ENCODE measurements at regions not wholly inside any gene's neighbourhood (a gene's known extent, or its start where the extent isn't known, plus 50 kb on each side); places are given as distances from the start of the nearest gene placed in this dataset.

- TF ChIP-seq FOXP2 (optimal IDR thresholded peaks at IDR 0.05; ENCODE audit: borderline replicate concordance, extremely low read depth, extremely low read length, insufficient read depth) = no peak
- no peak for TF ChIP-seq SIN3A (IDR thresholded peaks at IDR 0.05; ENCODE audit: borderline replicate concordance, insufficient read depth, low read length)
- TF ChIP-seq, protein P1, sequence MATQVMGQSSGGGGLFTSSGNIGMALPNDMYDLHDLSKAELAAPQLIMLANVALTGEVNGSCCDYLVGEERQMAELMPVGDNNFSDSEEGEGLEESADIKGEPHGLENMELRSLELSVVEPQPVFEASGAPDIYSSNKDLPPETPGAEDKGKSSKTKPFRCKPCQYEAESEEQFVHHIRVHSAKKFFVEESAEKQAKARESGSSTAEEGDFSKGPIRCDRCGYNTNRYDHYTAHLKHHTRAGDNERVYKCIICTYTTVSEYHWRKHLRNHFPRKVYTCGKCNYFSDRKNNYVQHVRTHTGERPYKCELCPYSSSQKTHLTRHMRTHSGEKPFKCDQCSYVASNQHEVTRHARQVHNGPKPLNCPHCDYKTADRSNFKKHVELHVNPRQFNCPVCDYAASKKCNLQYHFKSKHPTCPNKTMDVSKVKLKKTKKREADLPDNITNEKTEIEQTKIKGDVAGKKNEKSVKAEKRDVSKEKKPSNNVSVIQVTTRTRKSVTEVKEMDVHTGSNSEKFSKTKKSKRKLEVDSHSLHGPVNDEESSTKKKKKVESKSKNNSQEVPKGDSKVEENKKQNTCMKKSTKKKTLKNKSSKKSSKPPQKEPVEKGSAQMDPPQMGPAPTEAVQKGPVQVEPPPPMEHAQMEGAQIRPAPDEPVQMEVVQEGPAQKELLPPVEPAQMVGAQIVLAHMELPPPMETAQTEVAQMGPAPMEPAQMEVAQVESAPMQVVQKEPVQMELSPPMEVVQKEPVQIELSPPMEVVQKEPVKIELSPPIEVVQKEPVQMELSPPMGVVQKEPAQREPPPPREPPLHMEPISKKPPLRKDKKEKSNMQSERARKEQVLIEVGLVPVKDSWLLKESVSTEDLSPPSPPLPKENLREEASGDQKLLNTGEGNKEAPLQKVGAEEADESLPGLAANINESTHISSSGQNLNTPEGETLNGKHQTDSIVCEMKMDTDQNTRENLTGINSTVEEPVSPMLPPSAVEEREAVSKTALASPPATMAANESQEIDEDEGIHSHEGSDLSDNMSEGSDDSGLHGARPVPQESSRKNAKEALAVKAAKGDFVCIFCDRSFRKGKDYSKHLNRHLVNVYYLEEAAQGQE (IDR thresholded peaks at IDR 0.05; ENCODE audit: insufficient read depth in 1 of 2, low read depth in 2 of 2, low read length in 2 of 2) = no peak
- TF ChIP-seq TAF1 (IDR thresholded peaks at IDR 0.05; ENCODE audit: borderline replicate concordance, insufficient read depth, low read length) = no peak
- TF ChIP-seq POLR2AphosphoS5 (IDR thresholded peaks at IDR 0.05; ENCODE audit: low read depth, low read length) = no peak
Observed at GRCh38 chr18:71068338-71068737, 779.5 kb downstream of the SOCS6 start.

DNA sequence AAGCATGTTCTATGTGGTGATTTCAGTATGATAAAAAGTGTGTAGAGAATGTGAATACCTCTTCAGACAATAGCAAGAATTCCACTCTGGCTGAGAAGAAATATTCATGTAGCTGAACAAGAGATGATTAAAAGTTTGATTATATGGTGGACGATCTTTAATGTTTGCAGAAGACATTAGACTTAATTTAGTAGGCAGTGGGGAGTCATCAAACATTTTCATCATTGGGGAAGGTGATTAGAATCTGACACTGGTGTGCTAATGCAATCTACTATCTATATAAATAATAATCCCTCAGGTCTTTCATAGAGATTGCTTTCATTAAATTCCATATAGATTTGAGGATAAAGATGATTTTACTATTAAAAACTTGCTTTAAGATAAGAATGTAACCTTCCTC is 761.0 kb downstream of the SOCS6 start:
- no peak for TF ChIP-seq FOXP2 (optimal IDR thresholded peaks at IDR 0.05; ENCODE audit: borderline replicate concordance, extremely low read depth, extremely low read length, insufficient read depth)
- TF ChIP-seq, protein P1 (IDR thresholded peaks at IDR 0.05; ENCODE audit: insufficient read depth in 1 of 2, low read depth in 2 of 2, low read length in 2 of 2) = no peak
- no peak for TF ChIP-seq POLR2AphosphoS5 (IDR thresholded peaks at IDR 0.05; ENCODE audit: low read depth, low read length)
- TF ChIP-seq TAF1 (IDR thresholded peaks at IDR 0.05; ENCODE audit: borderline replicate concordance, insufficient read depth, low read length) = no peak
- TF ChIP-seq SIN3A (IDR thresholded peaks at IDR 0.05; ENCODE audit: borderline replicate concordance, insufficient read depth, low read length) = no peak

DNA sequence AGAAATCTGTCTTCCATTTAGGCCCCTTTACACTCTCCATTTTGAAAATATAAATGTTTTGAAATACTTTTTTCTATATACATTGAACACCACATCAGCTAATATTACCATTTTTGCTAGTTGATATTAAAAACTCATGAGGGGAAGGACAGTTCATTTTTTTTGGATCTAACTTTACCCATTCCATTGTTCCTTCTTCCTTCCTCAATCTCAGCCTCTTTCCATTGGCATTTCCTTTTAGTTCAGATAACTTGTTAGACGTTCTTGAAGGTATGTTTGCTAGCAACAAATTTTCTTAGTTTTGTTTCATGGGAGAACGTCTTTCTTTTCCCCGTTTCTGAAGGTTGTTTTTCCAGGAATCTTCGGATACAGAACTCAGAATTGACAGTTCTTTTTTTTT is 759.0 kb downstream of the SOCS6 start:
- TF ChIP-seq, protein P1 (IDR thresholded peaks at IDR 0.05; ENCODE audit: insufficient read depth in 1 of 2, low read depth in 2 of 2, low read length in 2 of 2) = no peak
- TF ChIP-seq FOXP2 (optimal IDR thresholded peaks at IDR 0.05; ENCODE audit: borderline replicate concordance, extremely low read depth, extremely low read length, insufficient read depth) (no peak), SIN3A (IDR thresholded peaks at IDR 0.05; ENCODE audit: borderline replicate concordance, insufficient read depth, low read length) (no peak), POLR2AphosphoS5 (IDR thresholded peaks at IDR 0.05; ENCODE audit: low read depth, low read length) (no peak), TAF1 (IDR thresholded peaks at IDR 0.05; ENCODE audit: borderline replicate concordance, insufficient read depth, low read length) (no peak)

DNA sequence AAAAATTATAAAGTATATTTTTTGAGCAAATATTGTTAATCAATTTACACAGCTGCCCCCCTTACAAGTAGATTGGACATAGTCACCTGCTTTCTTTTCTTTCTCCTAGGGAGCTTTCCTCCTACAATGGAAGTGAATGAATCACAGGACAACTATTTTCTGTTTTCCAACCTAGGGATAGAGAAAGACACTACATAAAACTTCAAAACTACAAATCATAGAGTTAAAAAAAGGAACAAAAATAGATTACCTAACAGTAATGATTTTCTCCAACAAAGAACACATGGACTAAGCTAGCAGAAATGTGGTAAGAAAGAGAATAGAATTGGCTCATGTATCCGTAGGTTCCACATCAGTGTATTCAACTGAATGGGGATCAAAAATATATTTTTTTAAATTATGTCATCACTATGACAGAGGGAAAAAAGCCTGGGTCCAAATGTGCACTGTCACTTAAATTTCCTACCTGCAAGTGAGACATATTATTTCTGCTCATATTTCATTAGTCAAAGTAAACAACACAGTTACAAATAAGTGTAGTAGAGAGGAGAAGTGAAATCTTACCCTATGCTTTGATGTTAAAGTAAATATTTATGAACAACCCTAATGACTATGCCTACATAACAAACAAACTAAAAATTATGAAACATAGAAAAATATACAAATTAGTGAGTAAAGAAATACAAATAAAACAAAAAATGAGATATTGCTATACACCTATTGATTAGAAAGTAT is 756.7 kb downstream of the SOCS6 start:
- TF ChIP-seq TAF1 (IDR thresholded peaks at IDR 0.05; ENCODE audit: borderline replicate concordance, insufficient read depth, low read length) = no peak
- TF ChIP-seq, protein P1 (IDR thresholded peaks at IDR 0.05; ENCODE audit: insufficient read depth in 1 of 2, low read depth in 2 of 2, low read length in 2 of 2) = no peak
- no peak for TF ChIP-seq FOXP2 (optimal IDR thresholded peaks at IDR 0.05; ENCODE audit: borderline replicate concordance, extremely low read depth, extremely low read length, insufficient read depth)
- TF ChIP-seq POLR2AphosphoS5 (IDR thresholded peaks at IDR 0.05; ENCODE audit: low read depth, low read length) = no peak
- TF ChIP-seq SIN3A (IDR thresholded peaks at IDR 0.05; ENCODE audit: borderline replicate concordance, insufficient read depth, low read length) = no peak

Data from PFSK-1 (cell line).